GM23338 (cell line): ENCODE measurements at regions not wholly inside any gene's neighbourhood (a gene's known extent, or its start where the extent isn't known, plus 50 kb on each side); places are given as distances from the start of the nearest gene placed in this dataset.

ENCODE experiments used
- ATAC-seq: fragments of 200-7000 bp; cut with Tn5 transposase; 3 replicates; pipeline ENCODE4 v1.9.1; 2020
- DNase-seq: peaks from one replicate; pipeline ENCODE4 v3.0.0-alpha.2; 2015; ENCODE audit warnings: low spot score
- H2AFZ ChIP-seq: fragments of 200-600 bp; sonication (generic); 2 replicates; pipeline ENCODE4 v1.8.0; 2016; ENCODE audit warnings: antibody characterized with exemption, mild to moderate bottlenecking, moderate library complexity
- H3F3A ChIP-seq: fragments of 200-600 bp; sonication (generic); replicated peaks from 2 replicates; pipeline ENCODE4 v1.8.0; 2017; ENCODE audit warnings: antibody characterized with exemption, mixed run types, low read depth
- H3K27ac ChIP-seq: fragments of 200-600 bp; sonication (generic); 2 replicates; pipeline ENCODE4 v1.6.1; 2016; ENCODE audit warnings: low read depth
- H3K27me3 ChIP-seq: fragments of 200-600 bp; sonication (generic); 2 replicates; pipeline ENCODE4 v1.8.0; 2016; ENCODE audit warnings: mild to moderate bottlenecking, mixed run types, moderate library complexity; ENCODE audit not compliant: insufficient read depth
- H3K36me3 ChIP-seq: fragments of 200-600 bp; sonication (generic); 2 replicates; pipeline ENCODE4 v1.8.0; 2016; ENCODE audit warnings: mild to moderate bottlenecking; ENCODE audit not compliant: insufficient read depth
- H3K4me1 ChIP-seq: fragments of 200-600 bp; sonication (generic); 2 replicates; pipeline ENCODE4 v1.8.0; 2016; ENCODE audit warnings: mild to moderate bottlenecking, moderate library complexity; ENCODE audit not compliant: insufficient read depth
- H3K4me2 ChIP-seq: fragments of 200-600 bp; sonication (generic); 2 replicates; pipeline ENCODE4 v1.7.1; 2017; ENCODE audit warnings: mixed run types
- H3K4me3 ChIP-seq: fragments of 200-600 bp; sonication (generic); 2 replicates; pipeline ENCODE4 v1.6.1; 2016; ENCODE audit warnings: mixed run types
- H3K79me2 ChIP-seq: fragments of 200-600 bp; sonication (generic); replicated peaks from 2 replicates; pipeline ENCODE4 v1.8.0; 2017; ENCODE audit warnings: mild to moderate bottlenecking; ENCODE audit not compliant: insufficient read depth
- H3K9me2 ChIP-seq: fragments of 200-600 bp; sonication (generic); 2 replicates; pipeline ENCODE4 v1.8.0; 2017; ENCODE audit not compliant: insufficient read depth
- H4K20me1 ChIP-seq: fragments of 200-600 bp; sonication (generic); replicated peaks from 2 replicates; pipeline ENCODE4 v1.8.0; 2017; ENCODE audit warnings: mild to moderate bottlenecking; ENCODE audit not compliant: insufficient read depth
- H3K27ac Mint-ChIP-seq: 2 replicates; pipeline ENCODE4 v1.8.0; 2020; ENCODE audit warnings: inconsistent platforms, mild to moderate bottlenecking, moderate library complexity, mixed read lengths
- H3K27me3 Mint-ChIP-seq: 3 replicates; pipeline ENCODE4 v1.8.0; 2022; ENCODE audit warnings: low read depth, mild to moderate bottlenecking, moderate library complexity, mixed read lengths, inconsistent platforms; ENCODE audit not compliant: insufficient read depth, poor library complexity
- H3K36me3 Mint-ChIP-seq: 3 replicates; pipeline ENCODE4 v1.8.0; 2021; ENCODE audit warnings: low read depth, mild to moderate bottlenecking, inconsistent platforms, moderate library complexity, mixed read lengths
- H3K4me1 Mint-ChIP-seq: 3 replicates; pipeline ENCODE4 v1.8.0; 2020; ENCODE audit warnings: mild to moderate bottlenecking, inconsistent platforms, mixed read lengths
- H3K4me3 Mint-ChIP-seq: 3 replicates; pipeline ENCODE4 v1.8.0; 2021; ENCODE audit warnings: moderate library complexity, mild to moderate bottlenecking, inconsistent platforms, mixed read lengths
- H3K9me3 Mint-ChIP-seq: 3 replicates; pipeline ENCODE4 v1.8.0; 2020; ENCODE audit warnings: moderate library complexity, mild to moderate bottlenecking, inconsistent platforms, mixed read lengths
- CREB1 ChIP-seq: fragments of 250-450 bp; sonication (Bioruptor Pico); IDR thresholded peaks from 2 replicates; pipeline ENCODE4 v1.5.0; 2020; ENCODE audit warnings: low read depth, mild to moderate bottlenecking, moderate library complexity
- ETS1 ChIP-seq: IDR thresholded peaks from 2 replicates; pipeline ENCODE4 v1.6.1; 2016; ENCODE audit warnings: antibody characterized with exemption
- JUNB ChIP-seq: IDR thresholded peaks from one replicate; pipeline ENCODE4 v1.6.1; 2016; ENCODE audit warnings: antibody characterized with exemption; ENCODE audit not compliant: unreplicated experiment
- POLR2AphosphoS5 ChIP-seq: IDR thresholded peaks from 2 replicates; pipeline ENCODE4 v1.6.1; 2016; ENCODE audit warnings: antibody characterized with exemption, low read depth
- ZNF462 ChIP-seq: fragments of 250-450 bp; sonication (Bioruptor Pico); IDR thresholded peaks from 2 replicates; pipeline ENCODE4 v1.5.0; 2020; ENCODE audit warnings: mild to moderate bottlenecking, moderate library complexity

GRCh38 chr4:188455062-188455752 lies 316.0 kb downstream of the TRIML1 start (continued):
- TF ChIP-seq ZNF462 (CRISPR knock-in tag) (no peak), ETS1 (no peak)

- no peak overlapping the region for H3K27ac ChIP-seq
- H3K9me2 ChIP-seq: 0 out of 2 replicates have a peak, but pooled peaks cover 4% of the 10 kb centered on the region
- H3K4me1 ChIP-seq: no peaks in the 10 kb centered on the region
- no peak overlapping the region for H3K4me3 ChIP-seq
- DNase-seq (no peak), ATAC-seq (no peak)
- TF ChIP-seq CREB1 (CRISPR knock-in tag): no peak
- TF ChIP-seq POLR2AphosphoS5: no peak
- TF ChIP-seq JUNB: no peak
- TF ChIP-seq ETS1: no peak
- H3K27me3 Mint-ChIP-seq: peaks cover 6% of the 10 kb centered on the region
- no peak overlapping the region for H3K4me2 ChIP-seq
- H2AFZ ChIP-seq: no peak overlapping the region
- H3K4me3 Mint-ChIP-seq: no peak overlapping the region
- H3K4me1 Mint-ChIP-seq: peaks cover 3% of the 10 kb centered on the region; the same call in 2 of the 3 replicates
- no peaks in the 10 kb centered on the region for H3F3A ChIP-seq
- H3K27me3 ChIP-seq: no peaks in the 10 kb centered on the region
- H3K27ac Mint-ChIP-seq: no peak overlapping the region
- H4K20me1 ChIP-seq: no peaks in the 10 kb centered on the region
- peaks cover 25% of the 10 kb centered on the region; the same call in 2 of the 3 replicates for H3K36me3 Mint-ChIP-seq
- no peaks in the 10 kb centered on the region for H3K79me2 ChIP-seq
- H3K36me3 ChIP-seq: no peaks in the 10 kb centered on the region
- H3K9me3 Mint-ChIP-seq: peaks cover 19% of the 10 kb centered on the region
Observed at GRCh38 chr4:188459381-188459780, 320.1 kb downstream of the TRIML1 start.
